ENCODE measurements at regions not wholly inside any gene's neighbourhood (a gene's known extent, or its start where the extent isn't known, plus 50 kb on each side); places are given as distances from the start of the nearest gene placed in this dataset.
"Not testable (repeated sequence)": the region's sequence is repeated elsewhere in the genome, so short reads cannot be mapped to it uniquely, and the experiment has no call there.

GRCh38 chr6:8947900-8948299, 512.6 kb upstream of the SLC35B3 start:
- Histone ChIP-seq H3K9me3 (replicated peaks; ENCODE audit: low read length) (no peaks in the 10 kb centered on the region), H3K4me1 (ENCODE audit: control insufficient read depth, insufficient read depth, low read length) (no peaks in the 10 kb centered on the region), H3K9ac (ENCODE audit: low read depth, low read length) (no peak overlapping the region), H3K36me3 (ENCODE audit: insufficient read depth, low read length) (no peaks in the 10 kb centered on the region), H3K4me2 (ENCODE audit: low read length) (no peak overlapping the region), H3K27me3 (ENCODE audit: control insufficient read depth, insufficient read depth, low read length) (no peaks in the 10 kb centered on the region), H3K4me3 (ENCODE audit: low read length) (no peak overlapping the region)

GRCh38 chr6:8944548-8944947, 509.2 kb upstream of the SLC35B3 start:
- Histone ChIP-seq H3K4me1 (ENCODE audit: control insufficient read depth, insufficient read depth, low read length) (no peaks in the 10 kb centered on the region), H3K9ac (ENCODE audit: low read depth, low read length) (no peak overlapping the region), H3K4me3 (ENCODE audit: low read length) (no peak overlapping the region), H3K27me3 (ENCODE audit: control insufficient read depth, insufficient read depth, low read length) (no peaks in the 10 kb centered on the region), H3K4me2 (ENCODE audit: low read length) (no peak overlapping the region), H3K9me3 (replicated peaks; ENCODE audit: low read length) (no peaks in the 10 kb centered on the region), H3K36me3 (ENCODE audit: insufficient read depth, low read length) (no peaks in the 10 kb centered on the region)

GRCh38 chr6:8943073-8943472, 507.7 kb upstream of the SLC35B3 start:
- Histone ChIP-seq H3K4me2 (ENCODE audit: low read length) (no peak overlapping the region), H3K36me3 (ENCODE audit: insufficient read depth, low read length) (no peaks in the 10 kb centered on the region), H3K4me3 (ENCODE audit: low read length) (no peak overlapping the region), H3K9me3 (replicated peaks; ENCODE audit: low read length) (no peaks in the 10 kb centered on the region), H3K4me1 (ENCODE audit: control insufficient read depth, insufficient read depth, low read length) (no peaks in the 10 kb centered on the region), H3K9ac (ENCODE audit: low read depth, low read length) (no peak overlapping the region), H3K27me3 (ENCODE audit: control insufficient read depth, insufficient read depth, low read length) (no peaks in the 10 kb centered on the region)

GRCh38 chr6:8941577-8941976, 506.2 kb upstream of the SLC35B3 start:
- H3K4me3 ChIP-seq (ENCODE audit: low read length) = no peak overlapping the region
- no peaks in the 10 kb centered on the region for H3K27me3 ChIP-seq (ENCODE audit: control insufficient read depth, insufficient read depth, low read length)
- no peak overlapping the region for H3K9ac ChIP-seq (ENCODE audit: low read depth, low read length)
- H3K4me1 ChIP-seq (ENCODE audit: control insufficient read depth, insufficient read depth, low read length) = no peaks in the 10 kb centered on the region
- H3K36me3 ChIP-seq (ENCODE audit: insufficient read depth, low read length) = no peaks in the 10 kb centered on the region
- no peaks in the 10 kb centered on the region for H3K9me3 ChIP-seq (replicated peaks; ENCODE audit: low read length)
- no peak overlapping the region for H3K4me2 ChIP-seq (ENCODE audit: low read length)

GRCh38 chr6:8940356-8940755, 505.0 kb upstream of the SLC35B3 start:
- no peak overlapping the region for H3K4me3 ChIP-seq (ENCODE audit: low read length)
- no peaks in the 10 kb centered on the region for H3K36me3 ChIP-seq (ENCODE audit: insufficient read depth, low read length)
- H3K27me3 ChIP-seq (ENCODE audit: control insufficient read depth, insufficient read depth, low read length) = no peaks in the 10 kb centered on the region
- no peaks in the 10 kb centered on the region for H3K9me3 ChIP-seq (replicated peaks; ENCODE audit: low read length)
- no peak overlapping the region for H3K4me2 ChIP-seq (ENCODE audit: low read length)
- H3K4me1 ChIP-seq (ENCODE audit: control insufficient read depth, insufficient read depth, low read length) = no peaks in the 10 kb centered on the region
- H3K9ac ChIP-seq (ENCODE audit: low read depth, low read length) = no peak overlapping the region

GRCh38 chr6:8939615-8940014, 504.3 kb upstream of the SLC35B3 start:
- H3K27me3 ChIP-seq (ENCODE audit: control insufficient read depth, insufficient read depth, low read length) = no peaks in the 10 kb centered on the region
- no peaks in the 10 kb centered on the region for H3K9me3 ChIP-seq (replicated peaks; ENCODE audit: low read length)
- H3K4me2 ChIP-seq (ENCODE audit: low read length) = no peak overlapping the region
- no peak overlapping the region for H3K4me3 ChIP-seq (ENCODE audit: low read length)
- H3K4me1 ChIP-seq (ENCODE audit: control insufficient read depth, insufficient read depth, low read length) = no peaks in the 10 kb centered on the region
- H3K9ac ChIP-seq (ENCODE audit: low read depth, low read length) = no peak overlapping the region
- no peaks in the 10 kb centered on the region for H3K36me3 ChIP-seq (ENCODE audit: insufficient read depth, low read length)

GRCh38 chr6:8934318-8934717, 499.0 kb upstream of the SLC35B3 start:
- Histone ChIP-seq H3K4me2 (ENCODE audit: low read length) (no peak overlapping the region), H3K9me3 (replicated peaks; ENCODE audit: low read length) (no peaks in the 10 kb centered on the region), H3K27me3 (ENCODE audit: control insufficient read depth, insufficient read depth, low read length) (no peaks in the 10 kb centered on the region), H3K4me3 (ENCODE audit: low read length) (no peak overlapping the region), H3K4me1 (ENCODE audit: control insufficient read depth, insufficient read depth, low read length) (no peaks in the 10 kb centered on the region), H3K36me3 (ENCODE audit: insufficient read depth, low read length) (no peaks in the 10 kb centered on the region), H3K9ac (ENCODE audit: low read depth, low read length) (no peak overlapping the region)

GRCh38 chr6:8930009-8930408, 494.7 kb upstream of the SLC35B3 start:
- Histone ChIP-seq H3K36me3 (ENCODE audit: insufficient read depth, low read length) (no peaks in the 10 kb centered on the region), H3K4me2 (ENCODE audit: low read length) (no peak overlapping the region), H3K4me3 (ENCODE audit: low read length) (no peak overlapping the region)

GRCh38 chr6:8920244-8920643, 484.9 kb upstream of the SLC35B3 start:
- not testable (repeated sequence) for H3K4me3 ChIP-seq (ENCODE audit: low read length); H3K9ac ChIP-seq (ENCODE audit: low read depth, low read length); H3K27me3 ChIP-seq (ENCODE audit: control insufficient read depth, insufficient read depth, low read length); H3K4me2 ChIP-seq (ENCODE audit: low read length); H3K36me3 ChIP-seq (ENCODE audit: insufficient read depth, low read length); H3K9me3 ChIP-seq (replicated peaks; ENCODE audit: low read length); H3K4me1 ChIP-seq (ENCODE audit: control insufficient read depth, insufficient read depth, low read length)

More at GRCh38 chr6:8930009-8930408, 494.7 kb upstream of the SLC35B3 start:
- no peak overlapping the region for H3K9ac ChIP-seq (ENCODE audit: low read depth, low read length)
- no peaks in the 10 kb centered on the region for H3K9me3 ChIP-seq (replicated peaks; ENCODE audit: low read length)
- no peaks in the 10 kb centered on the region for H3K27me3 ChIP-seq (ENCODE audit: control insufficient read depth, insufficient read depth, low read length)
- H3K4me1 ChIP-seq (ENCODE audit: control insufficient read depth, insufficient read depth, low read length) = no peaks in the 10 kb centered on the region

- H3K4me3 ChIP-seq (ENCODE audit: low read length) = no peak overlapping the region
Observed at GRCh38 chr6:8918196-8918595, 482.9 kb upstream of the SLC35B3 start.

GRCh38 chr6:8914700-8915099, 479.4 kb upstream of the SLC35B3 start:
- Histone ChIP-seq H3K4me2 (ENCODE audit: low read length) (no peak overlapping the region), H3K9me3 (replicated peaks; ENCODE audit: low read length) (no peaks in the 10 kb centered on the region), H3K36me3 (ENCODE audit: insufficient read depth, low read length) (no peaks in the 10 kb centered on the region), H3K4me3 (ENCODE audit: low read length) (no peak overlapping the region), H3K9ac (ENCODE audit: low read depth, low read length) (no peak overlapping the region), H3K27me3 (ENCODE audit: control insufficient read depth, insufficient read depth, low read length) (no peaks in the 10 kb centered on the region), H3K4me1 (ENCODE audit: control insufficient read depth, insufficient read depth, low read length) (no peaks in the 10 kb centered on the region)

More at GRCh38 chr6:8918196-8918595, 482.9 kb upstream of the SLC35B3 start:
- Histone ChIP-seq H3K4me1 (ENCODE audit: control insufficient read depth, insufficient read depth, low read length) (no peaks in the 10 kb centered on the region), H3K9ac (ENCODE audit: low read depth, low read length) (no peak overlapping the region), H3K4me2 (ENCODE audit: low read length) (no peak overlapping the region), H3K27me3 (ENCODE audit: control insufficient read depth, insufficient read depth, low read length) (no peaks in the 10 kb centered on the region), H3K36me3 (ENCODE audit: insufficient read depth, low read length) (no peaks in the 10 kb centered on the region), H3K9me3 (replicated peaks; ENCODE audit: low read length) (no peaks in the 10 kb centered on the region)

GRCh38 chr6:8908638-8909037, 473.3 kb upstream of the SLC35B3 start:
- Histone ChIP-seq H3K4me1 (ENCODE audit: control insufficient read depth, insufficient read depth, low read length) (no peaks in the 10 kb centered on the region), H3K36me3 (ENCODE audit: insufficient read depth, low read length) (no peaks in the 10 kb centered on the region), H3K9ac (ENCODE audit: low read depth, low read length) (no peak overlapping the region), H3K4me2 (ENCODE audit: low read length) (no peak overlapping the region), H3K27me3 (ENCODE audit: control insufficient read depth, insufficient read depth, low read length) (no peaks in the 10 kb centered on the region), H3K4me3 (ENCODE audit: low read length) (no peak overlapping the region), H3K9me3 (replicated peaks; ENCODE audit: low read length) (no peaks in the 10 kb centered on the region)

All from skeletal muscle satellite cell (primary cell).